ENCODE measurements at regions not wholly inside any gene's neighbourhood (a gene's known extent, or its start where the extent isn't known, plus 50 kb on each side); places are given as distances from the start of the nearest gene placed in this dataset.
"Not testable (repeated sequence)": the region's sequence is repeated elsewhere in the genome, so short reads cannot be mapped to it uniquely, and the experiment has no call there.

DNA sequence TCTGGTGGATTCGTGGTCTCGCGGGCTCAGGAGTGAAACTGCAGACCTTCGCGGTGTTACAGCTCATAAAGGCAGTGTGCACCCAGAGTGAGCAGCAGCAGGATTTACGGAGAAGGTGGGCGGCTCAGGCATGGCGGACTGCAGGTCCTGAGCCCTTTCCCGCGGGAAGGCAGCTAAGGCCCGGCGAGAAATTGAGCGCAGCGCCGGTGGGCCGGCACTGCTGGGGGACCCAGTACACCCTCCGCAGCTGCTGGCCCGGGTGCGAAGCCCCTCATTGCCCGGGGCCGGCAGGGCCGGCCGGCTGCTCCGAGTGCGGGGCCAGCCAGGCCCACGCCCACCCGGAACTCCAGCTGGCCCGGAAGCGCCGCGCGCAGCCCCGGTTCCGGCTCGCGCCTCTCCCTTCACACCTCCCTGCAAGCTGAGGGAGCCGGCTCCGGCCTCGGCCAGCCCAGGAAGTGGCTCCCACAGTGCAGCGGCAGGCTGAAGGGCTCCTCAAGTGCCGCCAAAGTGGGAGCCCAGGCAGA is 1456.2 kb upstream of the GBE1 start:
- not testable (repeated sequence) for TF ChIP-seq POLR2A (IDR thresholded peaks at IDR 0.05)
- TF ChIP-seq, protein P1, sequence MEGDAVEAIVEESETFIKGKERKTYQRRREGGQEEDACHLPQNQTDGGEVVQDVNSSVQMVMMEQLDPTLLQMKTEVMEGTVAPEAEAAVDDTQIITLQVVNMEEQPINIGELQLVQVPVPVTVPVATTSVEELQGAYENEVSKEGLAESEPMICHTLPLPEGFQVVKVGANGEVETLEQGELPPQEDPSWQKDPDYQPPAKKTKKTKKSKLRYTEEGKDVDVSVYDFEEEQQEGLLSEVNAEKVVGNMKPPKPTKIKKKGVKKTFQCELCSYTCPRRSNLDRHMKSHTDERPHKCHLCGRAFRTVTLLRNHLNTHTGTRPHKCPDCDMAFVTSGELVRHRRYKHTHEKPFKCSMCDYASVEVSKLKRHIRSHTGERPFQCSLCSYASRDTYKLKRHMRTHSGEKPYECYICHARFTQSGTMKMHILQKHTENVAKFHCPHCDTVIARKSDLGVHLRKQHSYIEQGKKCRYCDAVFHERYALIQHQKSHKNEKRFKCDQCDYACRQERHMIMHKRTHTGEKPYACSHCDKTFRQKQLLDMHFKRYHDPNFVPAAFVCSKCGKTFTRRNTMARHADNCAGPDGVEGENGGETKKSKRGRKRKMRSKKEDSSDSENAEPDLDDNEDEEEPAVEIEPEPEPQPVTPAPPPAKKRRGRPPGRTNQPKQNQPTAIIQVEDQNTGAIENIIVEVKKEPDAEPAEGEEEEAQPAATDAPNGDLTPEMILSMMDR (IDR thresholded peaks at IDR 0.05) = not testable (repeated sequence)
